Ovary (tissue), 7 donors: ENCODE measurements at regions not wholly inside any gene's neighbourhood (a gene's known extent, or its start where the extent isn't known, plus 50 kb on each side); places are given as distances from the start of the nearest gene placed in this dataset.

Source experiments
- DNase-seq, 5 donors: peaks; one replicate each; pipeline ENCODE4 v3.0.0-alpha.2; 2019 to 2020
- H3K27ac ChIP-seq, 2 donors: fragments of 200-600 bp; one replicate each; pipeline versions ENCODE4 v1.5.1 to v1.8.0; 2019 to 2022
- H3K27me3 ChIP-seq: fragments of 200-600 bp; one replicate; pipeline ENCODE4 v1.8.0; 2022
- H3K36me3 ChIP-seq: fragments of 200-600 bp; sonication (generic); one replicate; pipeline ENCODE4 v1.5.1; 2019
- H3K4me1 ChIP-seq: one replicate; pipeline ENCODE4 v1.8.1; 2013; ENCODE audit warnings: mild to moderate bottlenecking, moderate library complexity; ENCODE audit not compliant: insufficient read depth
- H3K4me3 ChIP-seq: fragments of 200-600 bp; sonication (generic); one replicate; pipeline ENCODE4 v1.5.1; 2017
- H3K9me3 ChIP-seq, 2 donors: fragments of 200-600 bp in 1 of 2; sonication (generic) in 1 of 2; one replicate each; pipeline versions ENCODE4 v1.5.1 to v1.8.1; 2013 to 2019; ENCODE audit warnings: mild to moderate bottlenecking in 1 of 2, moderate library complexity in 1 of 2
- CTCF ChIP-seq, 3 donors: fragments of 450-650 bp in 2 of 3; fragments of 200-600 bp in 1 of 3; IDR thresholded peaks; one replicate each; pipeline versions ENCODE4 v1.5.1 to v1.8.0; 2016 to 2022; ENCODE audit warnings: antibody characterized with exemption in 3 of 3, mild to moderate bottlenecking in 1 of 3
- EP300 ChIP-seq: sonication (generic); formaldehyde crosslinking; IDR thresholded peaks from one replicate; pipeline ENCODE4 v1.6.1; 2017; ENCODE audit warnings: antibody characterized with exemption
- POLR2A ChIP-seq: fragments of 450-650 bp; IDR thresholded peaks from one replicate; pipeline ENCODE4 v1.6.1; 2017; ENCODE audit warnings: antibody characterized with exemption, mild to moderate bottlenecking, moderate library complexity
- WGBS, 3 donors: extraction: QIAGEN DNeasy Blood & Tissue Kit in 1 of 3; methylation state at CpG; one replicate each; pipeline versions ENCODE4 v1.1.5 to v1.1.7; 2013 to 2017; 5-methylcytosine and 5-hydroxymethylcytosine counted together
- intact Hi-C, 4 donors: fragments of 100-400 bp; cut with DNase I; formaldehyde crosslinking; loops; one replicate each; pipeline versions ENCODE4 v1.11.0 to v1.15.1; 2022 to 2023
- donor health status: DM: no; HTN: no; CAD: no; lungs with moderate emphysema.
- donor health status: DM: no; HTN: no; CAD: no.
- donor health status: Bipolar disorder and iron deficiency.
- donor health status: DM: no; HTN: no; CAD: no.
- donor health status: DM: yes; HTN: yes; CAD: no.

GRCh38 chr10:33725430-33725829 is 391.0 kb upstream of the NRP1 start:
- no peak overlapping the region for H3K4me3 ChIP-seq
- TF ChIP-seq EP300 (no peak), CTCF (IDR thresholded peaks at IDR 0.05) (no peak), POLR2A (no peak)
- H3K27me3 ChIP-seq = no peaks in the 10 kb centered on the region
- no peaks in the 10 kb centered on the region for H3K4me1 ChIP-seq
- H3K27ac ChIP-seq = no peak overlapping the region
- no peak for DNase-seq
- intact Hi-C loops = no loop called here
- no peaks in the 10 kb centered on the region for H3K9me3 ChIP-seq
- 86 to 95% (median 89%) methylated on average over 4 of the region's 4 CpGs for WGBS, 3 donors
- no peaks in the 10 kb centered on the region for H3K36me3 ChIP-seq

- Histone ChIP-seq H3K9me3 (no peaks in the 10 kb centered on the region), H3K27me3 (no peaks in the 10 kb centered on the region), H3K4me3 (no peak overlapping the region), H3K36me3 (no peaks in the 10 kb centered on the region), H3K27ac (no peak overlapping the region), H3K4me1 (peaks cover 6% of the 10 kb centered on the region)
- intact Hi-C loops = no loop called here
- no peak for DNase-seq
- TF ChIP-seq POLR2A (no peak), EP300 (no peak), CTCF (IDR thresholded peaks at IDR 0.05) (no peak)
- WGBS, 3 donors = 93 to 94% (median 94%) methylated on average over 2 of the region's 2 CpGs
These were observed 388.7 kb upstream of the NRP1 start for GRCh38 chr10:33723181-33723580.

GRCh38 chr10:33722067-33722466 is 387.6 kb upstream of the NRP1 start:
- H3K27ac ChIP-seq = no peak overlapping the region
- no peak for DNase-seq
- no peaks in the 10 kb centered on the region for H3K36me3 ChIP-seq
- no peaks in the 10 kb centered on the region for H3K9me3 ChIP-seq
- peaks cover 6% of the 10 kb centered on the region for H3K4me1 ChIP-seq
- intact Hi-C loops = no loop called here
- TF ChIP-seq POLR2A (no peak), EP300 (no peak), CTCF (IDR thresholded peaks at IDR 0.05) (no peak)
- no peak overlapping the region for H3K4me3 ChIP-seq
- WGBS, 3 donors = 23 to 45% (median 30%) methylated on average over 3 of the region's 3 CpGs
- no peaks in the 10 kb centered on the region for H3K27me3 ChIP-seq

GRCh38 chr10:33721509-33721908 is 387.0 kb upstream of the NRP1 start:
- Histone ChIP-seq H3K27ac (no peak overlapping the region), H3K4me1 (peaks cover 6% of the 10 kb centered on the region), H3K27me3 (no peaks in the 10 kb centered on the region), H3K36me3 (no peaks in the 10 kb centered on the region), H3K9me3 (no peaks in the 10 kb centered on the region), H3K4me3 (no peak overlapping the region)
- intact Hi-C loops = no loop called here
- DNase-seq = no peak
- WGBS, 3 donors = 89 to 92% (median 90%) methylated on average over 7 of the region's 7 CpGs
- TF ChIP-seq CTCF (IDR thresholded peaks at IDR 0.05) = no peak
- TF ChIP-seq EP300 = no peak
- no peak for TF ChIP-seq POLR2A

GRCh38 chr10:33720161-33720560 is 385.7 kb upstream of the NRP1 start:
- intact Hi-C loops = no loop called here
- DNase-seq = no peak
- 94 to 96% (median 95%) methylated on average over 2 of the region's 2 CpGs for WGBS, 3 donors
- Histone ChIP-seq H3K27ac (no peak overlapping the region), H3K4me1 (peaks cover 6% of the 10 kb centered on the region), H3K4me3 (no peak overlapping the region), H3K9me3 (no peaks in the 10 kb centered on the region), H3K36me3 (no peaks in the 10 kb centered on the region), H3K27me3 (no peaks in the 10 kb centered on the region)
- no peak for TF ChIP-seq EP300
- TF ChIP-seq POLR2A = no peak
- no peak for TF ChIP-seq CTCF (IDR thresholded peaks at IDR 0.05)
